ENCODE measurements at regions not wholly inside any gene's neighbourhood (a gene's known extent, or its start where the extent isn't known, plus 50 kb on each side); places are given as distances from the start of the nearest gene placed in this dataset.

- no peak for TF ChIP-seq POU2F2 (IDR thresholded peaks at IDR 0.05; ENCODE audit: low read depth, low read length)
- no peak for TF ChIP-seq POLR2AphosphoS5 (IDR thresholded peaks at IDR 0.05; ENCODE audit: low read depth, low read length)
- TF ChIP-seq PAX5 (IDR thresholded peaks at IDR 0.05; ENCODE audit: insufficient read depth, low read length, severe bottlenecking): no peak
- no peak for TF ChIP-seq SPI1 (IDR thresholded peaks at IDR 0.05; ENCODE audit: low read depth, low read length)
- TF ChIP-seq POLR2A (IDR thresholded peaks at IDR 0.05; ENCODE audit: low read depth, low read length): no peak
- no peak for TF ChIP-seq TAF1 (IDR thresholded peaks at IDR 0.05; ENCODE audit: low read depth, low read length)
- FAIRE-seq (no peak), DNase-seq (ENCODE audit: insufficient read length, low spot score) (no peak)
Measured at GRCh38 chr4:110878956-110879355, 256.1 kb upstream of the PITX2 start.

DNA sequence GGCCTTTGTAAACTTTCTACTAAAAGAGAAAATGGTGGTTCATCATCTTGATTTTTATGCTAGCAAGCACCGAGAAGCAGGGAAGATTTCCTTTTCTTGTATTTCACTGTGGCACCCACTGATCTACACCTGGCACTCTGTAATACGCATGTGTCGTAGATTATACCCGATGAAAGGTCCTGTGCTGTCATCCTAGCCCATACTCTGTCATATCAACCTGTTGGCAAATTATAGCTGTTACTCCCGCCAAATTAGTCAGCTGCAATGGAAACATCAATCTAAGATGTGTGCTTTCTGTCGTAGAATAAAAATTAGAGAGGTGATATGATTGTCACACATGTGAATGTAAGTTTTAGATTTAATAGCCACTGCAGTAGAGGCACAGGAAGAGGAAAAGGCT lies 263.4 kb upstream of the PITX2 start:
- DNase-seq (ENCODE audit: insufficient read length, low spot score): no peak
- TF ChIP-seq POLR2A (IDR thresholded peaks at IDR 0.05; ENCODE audit: low read depth, low read length) (no peak), SPI1 (IDR thresholded peaks at IDR 0.05; ENCODE audit: low read depth, low read length) (no peak), POLR2AphosphoS5 (IDR thresholded peaks at IDR 0.05; ENCODE audit: low read depth, low read length) (no peak), POU2F2 (IDR thresholded peaks at IDR 0.05; ENCODE audit: low read depth, low read length) (no peak), TAF1 (IDR thresholded peaks at IDR 0.05; ENCODE audit: low read depth, low read length) (no peak), PAX5 (IDR thresholded peaks at IDR 0.05; ENCODE audit: insufficient read depth, low read length, severe bottlenecking) (no peak)
- FAIRE-seq: no peak

GRCh38 chr4:110886856-110887255 lies 264.0 kb upstream of the PITX2 start:
- TF ChIP-seq POLR2AphosphoS5 (IDR thresholded peaks at IDR 0.05; ENCODE audit: low read depth, low read length) (no peak), PAX5 (IDR thresholded peaks at IDR 0.05; ENCODE audit: insufficient read depth, low read length, severe bottlenecking) (no peak)
- no peak for DNase-seq (ENCODE audit: insufficient read length, low spot score)
- no peak for FAIRE-seq

DNA sequence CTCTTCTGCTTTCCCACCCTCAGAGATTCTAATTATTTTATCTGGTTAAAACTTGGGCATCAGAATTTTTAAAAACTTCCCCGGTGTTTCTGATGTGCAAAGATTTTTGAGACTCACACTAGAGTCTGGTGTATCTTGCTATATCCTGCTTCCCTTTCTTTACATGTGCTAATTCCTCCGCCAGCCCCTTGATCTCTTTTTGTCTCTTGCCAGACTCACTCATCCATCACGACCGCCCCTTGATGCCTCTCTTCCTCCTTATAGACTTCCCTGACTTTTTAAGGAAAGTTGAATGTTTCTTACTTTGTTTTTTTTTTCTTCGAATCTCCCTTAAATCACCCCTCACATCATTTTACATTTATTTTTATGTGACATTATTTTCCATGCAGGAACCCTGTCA lies 274.9 kb upstream of the PITX2 start:
- FAIRE-seq: no peak
- TF ChIP-seq POLR2AphosphoS5 (IDR thresholded peaks at IDR 0.05; ENCODE audit: low read depth, low read length) (no peak), PAX5 (IDR thresholded peaks at IDR 0.05; ENCODE audit: insufficient read depth, low read length, severe bottlenecking) (no peak), SPI1 (IDR thresholded peaks at IDR 0.05; ENCODE audit: low read depth, low read length) (no peak), POLR2A (IDR thresholded peaks at IDR 0.05; ENCODE audit: low read depth, low read length) (no peak), POU2F2 (IDR thresholded peaks at IDR 0.05; ENCODE audit: low read depth, low read length) (no peak), TAF1 (IDR thresholded peaks at IDR 0.05; ENCODE audit: low read depth, low read length) (no peak)
- no peak for DNase-seq (ENCODE audit: insufficient read length, low spot score)

- no peak for DNase-seq (ENCODE audit: insufficient read length, low spot score)
- TF ChIP-seq TAF1 (IDR thresholded peaks at IDR 0.05; ENCODE audit: low read depth, low read length): no peak
- no peak for TF ChIP-seq SPI1 (IDR thresholded peaks at IDR 0.05; ENCODE audit: low read depth, low read length)
- TF ChIP-seq POU2F2 (IDR thresholded peaks at IDR 0.05; ENCODE audit: low read depth, low read length): no peak
- no peak for TF ChIP-seq POLR2AphosphoS5 (IDR thresholded peaks at IDR 0.05; ENCODE audit: low read depth, low read length)
- no peak for TF ChIP-seq PAX5 (IDR thresholded peaks at IDR 0.05; ENCODE audit: insufficient read depth, low read length, severe bottlenecking)
- TF ChIP-seq POLR2A (IDR thresholded peaks at IDR 0.05; ENCODE audit: low read depth, low read length): no peak
- no peak for FAIRE-seq
Measured at GRCh38 chr4:110898290-110898689, 275.4 kb upstream of the PITX2 start.

GRCh38 chr4:110900213-110900769 lies 277.4 kb upstream of the PITX2 start:
- TF ChIP-seq POU2F2 (IDR thresholded peaks at IDR 0.05; ENCODE audit: low read depth, low read length) (no peak), POLR2A (IDR thresholded peaks at IDR 0.05; ENCODE audit: low read depth, low read length) (no peak), SPI1 (IDR thresholded peaks at IDR 0.05; ENCODE audit: low read depth, low read length) (no peak), POLR2AphosphoS5 (IDR thresholded peaks at IDR 0.05; ENCODE audit: low read depth, low read length) (no peak), TAF1 (IDR thresholded peaks at IDR 0.05; ENCODE audit: low read depth, low read length) (no peak), PAX5 (IDR thresholded peaks at IDR 0.05; ENCODE audit: insufficient read depth, low read length, severe bottlenecking) (no peak)
- no peak for FAIRE-seq
- no peak for DNase-seq (ENCODE audit: insufficient read length, low spot score)

GRCh38 chr4:110902500-110902899 lies 279.6 kb upstream of the PITX2 start:
- no peak for TF ChIP-seq SPI1 (IDR thresholded peaks at IDR 0.05; ENCODE audit: low read depth, low read length)
- DNase-seq (ENCODE audit: insufficient read length, low spot score) (no peak), FAIRE-seq (no peak)

GRCh38 chr4:110904435-110905065 lies 281.7 kb upstream of the PITX2 start:
- no peak for TF ChIP-seq SPI1 (IDR thresholded peaks at IDR 0.05; ENCODE audit: low read depth, low read length)
- no peak for TF ChIP-seq TAF1 (IDR thresholded peaks at IDR 0.05; ENCODE audit: low read depth, low read length)
- TF ChIP-seq POLR2A (IDR thresholded peaks at IDR 0.05; ENCODE audit: low read depth, low read length): no peak
- TF ChIP-seq POU2F2 (IDR thresholded peaks at IDR 0.05; ENCODE audit: low read depth, low read length): no peak
- TF ChIP-seq PAX5 (IDR thresholded peaks at IDR 0.05; ENCODE audit: insufficient read depth, low read length, severe bottlenecking): no peak
- no peak for TF ChIP-seq POLR2AphosphoS5 (IDR thresholded peaks at IDR 0.05; ENCODE audit: low read depth, low read length)
- DNase-seq (ENCODE audit: insufficient read length, low spot score) (no peak), FAIRE-seq (no peak)

- TF ChIP-seq SPI1 (IDR thresholded peaks at IDR 0.05; ENCODE audit: low read depth, low read length) (no peak), POU2F2 (IDR thresholded peaks at IDR 0.05; ENCODE audit: low read depth, low read length) (no peak), TAF1 (IDR thresholded peaks at IDR 0.05; ENCODE audit: low read depth, low read length) (no peak), POLR2A (IDR thresholded peaks at IDR 0.05; ENCODE audit: low read depth, low read length) (no peak)
- FAIRE-seq: no peak
- no peak for DNase-seq (ENCODE audit: insufficient read length, low spot score)
Measured at GRCh38 chr4:110905367-110905766, 282.5 kb upstream of the PITX2 start.

GRCh38 chr4:110907801-110908313 lies 285.0 kb upstream of the PITX2 start:
- no peak for TF ChIP-seq POLR2A (IDR thresholded peaks at IDR 0.05; ENCODE audit: low read depth, low read length)
- no peak for TF ChIP-seq TAF1 (IDR thresholded peaks at IDR 0.05; ENCODE audit: low read depth, low read length)
- no peak for TF ChIP-seq PAX5 (IDR thresholded peaks at IDR 0.05; ENCODE audit: insufficient read depth, low read length, severe bottlenecking)
- no peak for TF ChIP-seq POLR2AphosphoS5 (IDR thresholded peaks at IDR 0.05; ENCODE audit: low read depth, low read length)
- TF ChIP-seq POU2F2 (IDR thresholded peaks at IDR 0.05; ENCODE audit: low read depth, low read length): no peak
- no peak for TF ChIP-seq SPI1 (IDR thresholded peaks at IDR 0.05; ENCODE audit: low read depth, low read length)
- FAIRE-seq (no peak), DNase-seq (ENCODE audit: insufficient read length, low spot score) (no peak)
